K562 (cell line): ENCODE measurements at regions not wholly inside any gene's neighbourhood (a gene's known extent, or its start where the extent isn't known, plus 50 kb on each side); places are given as distances from the start of the nearest gene placed in this dataset.

Source experiments
- ATAC-seq: fragments of 200-7000 bp; cut with Tn5 transposase; 3 replicates; pipeline ENCODE4 v1.9.1; 2020; ENCODE audit warnings: moderate library complexity
- BruUV-seq: library from RNA; stranded (reverse); fragments of 400-500 nt; replicated peaks from 2 replicates; lab custom pipeline; 2021; lab: Mats Ljungman, UMichigan
- CTCF ChIA-PET: fragments of 300-600 bp; formaldehyde crosslinking; extraction: SDS; loops from one replicate; lab custom pipeline; 2021; ENCODE audit warnings: low intra/inter-chr PET ratio; lab: Yijun Ruan, JAX
- POLR2A ChIA-PET: fragments of 300-600, 350-650 bp; sonication (Branson Sonifier 250); formaldehyde crosslinking; extraction: SDS; loops from one replicate; lab custom pipeline; 2021; ENCODE audit warnings: antibody characterized with exemption, inconsistent platforms; lab: Yijun Ruan, JAX
- DNase-seq, 4 experiments: peaks; one replicate each; pipeline versions ENCODE4 v3.0.0 to v3.0.0-alpha.2; 2011 to 2018; ENCODE audit warnings: low spot score in 3 of 4, mixed read lengths in 3 of 4; ENCODE audit errors: extremely low read depth in 1 of 4
- FAIRE-seq: peaks from 2 replicates; lab custom pipeline; 2011; peaks lifted over from hg19 to GRCh38; lab: Jason Lieb, UNC
- H2AFZ ChIP-seq: 2 replicates; pipeline ENCODE4 v1.6.0; 2011; ENCODE audit warnings: low read depth, low read length, control low read depth, inconsistent platforms
- H3K27ac ChIP-seq: fragments of 200-600 bp; 3 replicates; pipeline ENCODE4 v1.8.0; 2011; ENCODE audit warnings: low read depth, mild to moderate bottlenecking, control low read depth, inconsistent platforms, low read length, moderate library complexity, mixed read lengths; ENCODE audit errors: extremely low read depth
- H3K27me3 ChIP-seq, 2 experiments: fragments of 300-600 bp in 1 of 2; 2 replicates in 1 of 2; 3 replicates in 1 of 2; pipeline versions ENCODE4 v1.6.0 to v1.8.0; 2011; ENCODE audit warnings: inconsistent platforms in 2 of 2, low read length in 2 of 2, mild to moderate bottlenecking in 1 of 2, mixed read lengths in 1 of 2, moderate library complexity in 1 of 2; ENCODE audit not compliant: control insufficient read depth in 2 of 2, insufficient read depth in 2 of 2
- H3K36me3 ChIP-seq: fragments of 300-600 bp; 3 replicates; pipeline ENCODE4 v1.8.0; 2011; ENCODE audit warnings: mild to moderate bottlenecking, low read length, inconsistent platforms; ENCODE audit not compliant: control insufficient read depth, insufficient read depth
- H3K4me1 ChIP-seq, 2 experiments: fragments of 200-600 bp in 1 of 2; replicated peaks in 1 of 2; 2 replicates in 1 of 2; 3 replicates in 1 of 2; pipeline versions ENCODE4 v1.5.1 to v1.8.0; 2011; ENCODE audit warnings: inconsistent platforms in 2 of 2, low read length in 2 of 2, mild to moderate bottlenecking in 1 of 2, mixed read lengths in 1 of 2, moderate library complexity in 1 of 2; ENCODE audit not compliant: control insufficient read depth in 2 of 2, insufficient read depth in 2 of 2
- H3K4me2 ChIP-seq: 2 replicates; pipeline ENCODE4 v1.6.1; 2011; ENCODE audit warnings: low read length, control low read depth, inconsistent platforms, mixed read lengths; ENCODE audit not compliant: insufficient read depth
- H3K4me3 ChIP-seq: fragments of 200-600 bp; sonication (generic), shearing (Covaris generic); 2 replicates; pipeline ENCODE4 v1.5.1; 2016; ENCODE audit warnings: control low read depth, inconsistent platforms
- H3K79me2 ChIP-seq: fragments of 200-600 bp; 3 replicates; pipeline ENCODE4 v1.8.0; 2011; ENCODE audit warnings: low read length, inconsistent platforms; ENCODE audit not compliant: control insufficient read depth, insufficient read depth
- H3K9ac ChIP-seq, 2 experiments: 2 replicates each; pipeline versions ENCODE4 v1.6.0 to v1.6.1; 2011; ENCODE audit warnings: low read depth in 2 of 2, low read length in 2 of 2, control low read depth in 1 of 2, inconsistent platforms in 1 of 2, mild to moderate bottlenecking in 1 of 2, mixed read lengths in 1 of 2; ENCODE audit not compliant: insufficient read depth in 1 of 2
- H3K9me1 ChIP-seq: one replicate; pipeline ENCODE4 v1.6.0; 2011; ENCODE audit warnings: inconsistent platforms, mild to moderate bottlenecking, low read length, moderate library complexity; ENCODE audit not compliant: control insufficient read depth, insufficient read depth
- H3K9me3 ChIP-seq: replicated peaks from 2 replicates; pipeline ENCODE4 v1.5.1; 2011; ENCODE audit warnings: low read depth, low read length, inconsistent platforms; ENCODE audit not compliant: control insufficient read depth, insufficient read depth
- H4K20me1 ChIP-seq: replicated peaks from 2 replicates; pipeline ENCODE4 v1.6.1; 2011; ENCODE audit warnings: low read length, inconsistent platforms, mixed read lengths; ENCODE audit not compliant: control insufficient read depth, insufficient read depth
- ASH1L ChIP-seq: fragments of 450-650 bp; IDR thresholded peaks from 2 replicates; pipeline ENCODE4 v1.6.1; 2018; ENCODE audit warnings: borderline replicate concordance, mild to moderate bottlenecking, low read depth; ENCODE audit not compliant: partially characterized antibody
- BDP1 ChIP-seq: IDR thresholded peaks from 3 replicates; pipeline ENCODE4 v1.6.1; 2011; ENCODE audit not compliant: insufficient read length, insufficient read depth
- ESRRA ChIP-seq: fragments of 450-650 bp; IDR thresholded peaks from 2 replicates; pipeline ENCODE4 v1.6.1; 2014; ENCODE audit warnings: low read depth, mild to moderate bottlenecking, moderate library complexity, borderline replicate concordance
- ETV5 ChIP-seq: sonication (generic); formaldehyde crosslinking; IDR thresholded peaks from 2 replicates; pipeline ENCODE4 v1.4.0; 2020; ENCODE audit warnings: low read depth, mild to moderate bottlenecking, missing genetic modification reagents
- GATAD2A ChIP-seq: fragments of 450-650 bp; IDR thresholded peaks from 2 replicates; pipeline ENCODE4 v1.6.1; 2017
- NCOA4 ChIP-seq: fragments of 450-650 bp; IDR thresholded peaks from 2 replicates; pipeline ENCODE4 v1.6.1; 2018; ENCODE audit warnings: mild to moderate bottlenecking; ENCODE audit not compliant: partially characterized antibody
- NCOA6 ChIP-seq: fragments of 450-650 bp; IDR thresholded peaks from 2 replicates; pipeline ENCODE4 v1.6.1; 2017; ENCODE audit warnings: mild to moderate bottlenecking
- NFIC ChIP-seq: fragments of 450-650 bp; IDR thresholded peaks from 2 replicates; pipeline ENCODE4 v1.6.1; 2017; ENCODE audit warnings: mild to moderate bottlenecking, inconsistent platforms
- NR3C1 ChIP-seq: sonication (generic); formaldehyde crosslinking; IDR thresholded peaks from 2 replicates; pipeline ENCODE4 v1.8.1; 2022; ENCODE audit warnings: missing genetic modification reagents
- PYGO2 ChIP-seq: fragments of 450-650 bp; IDR thresholded peaks from 2 replicates; pipeline ENCODE4 v1.6.1; 2016; ENCODE audit warnings: mild to moderate bottlenecking, missing genetic modification characterization, moderate library complexity, missing compliant biosample characterization
- RAD51 ChIP-seq: fragments of 450-650 bp; IDR thresholded peaks from 2 replicates; pipeline ENCODE4 v1.7.1; 2016; ENCODE audit warnings: low read depth, mild to moderate bottlenecking, borderline replicate concordance
- RCOR1 ChIP-seq, 2 experiments: IDR thresholded peaks; 2 replicates each; pipeline ENCODE4 v1.6.1; 2012; ENCODE audit warnings: low read depth in 2 of 2, low read length in 2 of 2, borderline replicate concordance in 1 of 2, improper control_type of control experiment in 1 of 2
- RUNX1 ChIP-seq: sonication (generic); IDR thresholded peaks from 2 replicates; pipeline ENCODE4 v1.6.1; 2016; ENCODE audit warnings: antibody characterized with exemption, low read depth
- SAFB ChIP-seq: fragments of 200-400 bp; formaldehyde crosslinking; IDR thresholded peaks from 2 replicates; pipeline ENCODE4 v1.6.1; 2017; ENCODE audit warnings: low read depth, low read length, borderline replicate concordance
- TOE1 ChIP-seq, 2 experiments: fragments of 450-650 bp in 1 of 2; sonication (generic) in 1 of 2; formaldehyde crosslinking in 1 of 2; IDR thresholded peaks; 2 replicates each; pipeline versions ENCODE4 v1.7.1 to v1.8.0; 2016 to 2022; ENCODE audit warnings: borderline replicate concordance in 2 of 2, mild to moderate bottlenecking in 2 of 2, antibody characterized with exemption in 1 of 2, inconsistent platforms in 1 of 2, low read depth in 1 of 2, missing genetic modification reagents in 1 of 2, moderate library complexity in 1 of 2
- TRIM28 ChIP-seq: fragments of 450-650 bp; IDR thresholded peaks from 2 replicates; pipeline ENCODE4 v1.6.1; 2017
- ZC3H4 ChIP-seq: sonication (generic); formaldehyde crosslinking; IDR thresholded peaks from 2 replicates; pipeline ENCODE4 v1.9.0; 2021; ENCODE audit warnings: missing genetic modification reagents, borderline replicate concordance
- ZKSCAN8 ChIP-seq: fragments of 200-800 bp; sonication (Bioruptor generic); IDR thresholded peaks from 2 replicates; pipeline ENCODE4 v1.6.1; 2016; ENCODE audit warnings: missing genetic modification characterization, missing compliant biosample characterization
- ZNF785 ChIP-seq: fragments of 250-450 bp; sonication (Bioruptor Pico); IDR thresholded peaks from 2 replicates; pipeline ENCODE4 v1.4.0; 2020; ENCODE audit warnings: mild to moderate bottlenecking
- ZSCAN32 ChIP-seq: fragments of 450-650 bp; formaldehyde crosslinking; IDR thresholded peaks from 2 replicates; pipeline ENCODE4 v1.4.0; 2020; ENCODE audit warnings: mild to moderate bottlenecking, moderate library complexity
- WGBS: fragments of 100-300 bp; shearing (Covaris generic); methylation state at CpG from one replicate; pipeline ENCODE4 v1.1.6; 2016; ENCODE audit warnings: low coverage, mixed read lengths; ENCODE audit not compliant: insufficient coverage; ENCODE audit errors: missing lambda C conversion rate; 5-methylcytosine and 5-hydroxymethylcytosine counted together
- in situ Hi-C: fragments of 300-500 bp; cut with MboI; formaldehyde crosslinking; loops from 4 replicates; pipeline ENCODE4 v1.15.0; 2018; ENCODE audit warnings: inconsistent platforms, mixed read lengths
- intact Hi-C: fragments of 100-400 bp; cut with micrococcal nuclease; formaldehyde crosslinking; loops from 2 replicates; pipeline ENCODE4 v1.14.2; 2022

GRCh38 chr21:34279285-34279684 is 84.5 kb upstream of the KCNE2 start:
- WGBS, result under 1% methylated on average over 6 of the region's 6 CpGs
- no peak for DNase-seq
- TF ChIP-seq NCOA4 (no peak), RUNX1 (no peak), RAD51 (no peak), ZNF785 (CRISPR knock-in tag) (no peak), TRIM28 (no peak), ASH1L (no peak), RCOR1 (IDR thresholded peaks at IDR 0.05; ENCODE audit: borderline replicate concordance in 1 of 2, low read depth in 2 of 2, low read length in 2 of 2) (no peak), ETV5 (no peak), ZSCAN32 (no peak), SAFB (no peak), GATAD2A (no peak), TOE1 (IDR thresholded peaks at IDR 0.05; ENCODE audit: borderline replicate concordance) (no peak), TOE1 (CRISPR knock-in tag; IDR thresholded peaks at IDR 0.05; ENCODE audit: borderline replicate concordance, low read depth) (no peak), ZC3H4 (CRISPR knock-in tag) (no peak), ESRRA (no peak), NR3C1 (no peak), NFIC (no peak), BDP1 (no peak), NCOA6 (no peak), PYGO2 (tag) (no peak), ZKSCAN8 (CRISPR knock-in tag) (no peak)
- H3K27ac ChIP-seq, result no peak overlapping the region
- no peaks in the 10 kb centered on the region for H3K9me1 ChIP-seq
- H3K4me2 ChIP-seq, result no peak overlapping the region
- ATAC-seq, result no peak
- no peak for FAIRE-seq
- in situ Hi-C loops (no loop called here), intact Hi-C loops (no loop called here)
- H4K20me1 ChIP-seq, result no peaks in the 10 kb centered on the region
- ChIA-PET POLR2A (no interaction called here), CTCF (no interaction called here)
- no peaks in the 10 kb centered on the region for H3K4me1 ChIP-seq
- H3K27me3 ChIP-seq, result peaks cover 48 to 56% of the 10 kb centered on the region in 2 experiments
- H3K9ac ChIP-seq, result no peak overlapping the region
- no peaks in the 10 kb centered on the region for H3K9me3 ChIP-seq
- H3K4me3 ChIP-seq, result no peak overlapping the region
- no TSS peak for BruUV-seq
- no peak overlapping the region for H2AFZ ChIP-seq
- H3K79me2 ChIP-seq, result no peaks in the 10 kb centered on the region
- no peaks in the 10 kb centered on the region for H3K36me3 ChIP-seq
